HCT116 (cell line): ENCODE measurements at regions not wholly inside any gene's neighbourhood (a gene's known extent, or its start where the extent isn't known, plus 50 kb on each side); places are given as distances from the start of the nearest gene placed in this dataset.

Experiments used
- ATAC-seq: fragments of 200-7000 bp; cut with Tn5 transposase; 2 replicates; pipeline ENCODE4 v1.9.1; 2020; ENCODE audit warnings: mild to moderate bottlenecking, moderate library complexity
- BruUV-seq: library from RNA; stranded (reverse); fragments of 400-500 nt; replicated peaks from 2 replicates; lab custom pipeline; 2021; lab: Mats Ljungman, UMichigan
- CTCF ChIA-PET: fragments of 300-600 bp; sonication (Branson Sonifier 250); formaldehyde crosslinking; loops from one replicate; lab custom pipeline; 2021; ENCODE audit warnings: antibody characterized with exemption; lab: Charles Lee
- POLR2A ChIA-PET: fragments of 300-600, 350-600 bp; sonication (Branson Sonifier 250); formaldehyde crosslinking; loops from one replicate; lab custom pipeline; 2021; ENCODE audit warnings: antibody characterized with exemption; lab: Charles Lee
- RAD21 ChIA-PET, 2 experiments: fragments of 300-600 bp; sonication (Branson Sonifier 250); formaldehyde crosslinking; loops; one replicate each; lab custom pipeline; 2023; ENCODE audit warnings: low total read pairs in 2 of 2; ENCODE audit not compliant: uncharacterized antibody in 2 of 2, unreplicated experiment in 2 of 2, low non-redundant PET in 1 of 2; lab: Charles Lee
- DNase-seq: peaks from one replicate; pipeline ENCODE4 v3.0.0-alpha.2; 2010; ENCODE audit warnings: low read depth, low spot score
- H2AFZ ChIP-seq: fragments of 200-600 bp; shearing (Covaris generic), sonication (generic); 2 replicates; pipeline ENCODE4 v1.6.1; 2017; ENCODE audit warnings: low read depth, mixed run types, mixed read lengths, antibody characterized with exemption, low read length; ENCODE audit not compliant: poor library complexity, severe bottlenecking
- H3K27ac ChIP-seq: 2 replicates; pipeline ENCODE4 v1.5.1; 2012; ENCODE audit warnings: low read depth, low read length
- H3K27me3 ChIP-seq: fragments of 200-600 bp; sonication (generic); 2 replicates; pipeline ENCODE4 v1.6.1; 2016; ENCODE audit warnings: mixed run types, low read length, mixed read lengths; ENCODE audit not compliant: insufficient read depth
- H3K36me3 ChIP-seq, 2 experiments: fragments of 200-500 bp in 1 of 2; fragments of 200-600 bp in 1 of 2; sonication (Bioruptor generic) in 1 of 2; sonication (generic) in 1 of 2; 2 replicates each; pipeline versions ENCODE4 v1.5.1 to v1.6.1; 2014 to 2016; ENCODE audit warnings: low read length in 2 of 2, inconsistent platforms in 1 of 2, mixed read lengths in 1 of 2, mixed run types in 1 of 2; ENCODE audit not compliant: insufficient read depth in 2 of 2, control insufficient read depth in 1 of 2
- H3K4me1 ChIP-seq, 2 experiments: fragments of 200-600 bp in 1 of 2; sonication (generic) in 1 of 2; 2 replicates each; pipeline versions ENCODE4 v1.5.1 to v1.6.1; 2012 to 2017; ENCODE audit warnings: low read length in 2 of 2, inconsistent platforms in 1 of 2, mild to moderate bottlenecking in 1 of 2, mixed read lengths in 1 of 2, mixed run types in 1 of 2, moderate library complexity in 1 of 2; ENCODE audit not compliant: insufficient read depth in 2 of 2, control insufficient read depth in 1 of 2
- H3K4me2 ChIP-seq: fragments of 200-600 bp; sonication (generic); 2 replicates; pipeline ENCODE4 v1.6.1; 2017; ENCODE audit warnings: mixed run types, low read length, mixed read lengths
- H3K4me3 ChIP-seq, 2 experiments: fragments of 200-600 bp in 1 of 2; sonication (generic) in 1 of 2; replicated peaks in 1 of 2; 2 replicates each; pipeline ENCODE4 v1.5.1; 2011 to 2016; ENCODE audit warnings: low read length in 2 of 2, control low read depth in 1 of 2, low read depth in 1 of 2, mild to moderate bottlenecking in 1 of 2, mixed read lengths in 1 of 2, mixed run types in 1 of 2
- H3K79me2 ChIP-seq: fragments of 200-600 bp; sonication (generic); 2 replicates; pipeline ENCODE4 v1.6.1; 2017; ENCODE audit warnings: mild to moderate bottlenecking, mixed run types, low read length, moderate library complexity, mixed read lengths; ENCODE audit not compliant: insufficient read depth
- H3K9ac ChIP-seq: fragments of 200-600 bp; sonication (generic); 2 replicates; pipeline ENCODE4 v1.6.1; 2016; ENCODE audit warnings: low read length, mixed read lengths
- H3K9me2 ChIP-seq: fragments of 200-600 bp; sonication (generic), shearing (Covaris generic); 2 replicates; pipeline ENCODE4 v1.6.1; 2017; ENCODE audit warnings: mixed run types, mild to moderate bottlenecking, moderate library complexity; ENCODE audit not compliant: insufficient read depth
- H3K9me3 ChIP-seq, 2 experiments: fragments of 200-500 bp in 1 of 2; fragments of 200-600 bp in 1 of 2; sonication (Bioruptor generic) in 1 of 2; sonication (generic) in 1 of 2; 2 replicates each; pipeline ENCODE4 v1.6.1; 2014 to 2017; ENCODE audit warnings: low read length in 2 of 2, mixed read lengths in 2 of 2, inconsistent platforms in 1 of 2, low read depth in 1 of 2, mild to moderate bottlenecking in 1 of 2, mixed run types in 1 of 2, moderate library complexity in 1 of 2; ENCODE audit not compliant: control insufficient read depth in 1 of 2, insufficient read depth in 1 of 2
- H4K20me1 ChIP-seq: fragments of 200-600 bp; sonication (generic), shearing (Covaris generic); 2 replicates; pipeline ENCODE4 v1.6.1; 2017; ENCODE audit warnings: mixed run types, mild to moderate bottlenecking, moderate library complexity; ENCODE audit not compliant: insufficient read depth
- CBX3 ChIP-seq: IDR thresholded peaks from 2 replicates; pipeline ENCODE4 v1.6.1; 2012; ENCODE audit warnings: low read depth
- CTCF ChIP-seq, 3 experiments: fragments of 200-600 bp in 1 of 3; sonication (generic) in 1 of 3; IDR thresholded peaks in 2 of 3; conservative IDR thresholded peaks in 1 of 3; 2 replicates each; pipeline ENCODE4 v1.5.1; 2012 to 2017; ENCODE audit warnings: low read depth in 2 of 3, low read length in 2 of 3, antibody characterized with exemption in 1 of 3, borderline replicate concordance in 1 of 3, control low read depth in 1 of 3, mild to moderate bottlenecking in 1 of 3, mixed read lengths in 1 of 3, mixed run types in 1 of 3, moderate library complexity in 1 of 3; ENCODE audit not compliant: insufficient read depth in 1 of 3
- EZH2 ChIP-seq: fragments of 200-600 bp; sonication (generic); IDR thresholded peaks from 2 replicates; pipeline ENCODE4 v1.6.1; 2017; ENCODE audit warnings: antibody characterized with exemption, mixed run types
- JUND ChIP-seq: IDR thresholded peaks from 2 replicates; pipeline ENCODE4 v1.6.1; 2012
- POLR2AphosphoS5 ChIP-seq: IDR thresholded peaks from 2 replicates; pipeline ENCODE4 v1.6.1; 2011; ENCODE audit warnings: mild to moderate bottlenecking, low read depth, low read length, moderate library complexity
- SRF ChIP-seq: IDR thresholded peaks from 2 replicates; pipeline ENCODE4 v1.6.1; 2012; ENCODE audit warnings: low read depth
- ZFX ChIP-seq: fragments of 450-650 bp; IDR thresholded peaks from 2 replicates; pipeline ENCODE4 v1.6.1; 2017
- intact Hi-C: fragments of 100-400 bp; cut with micrococcal nuclease; formaldehyde crosslinking; loops from 2 replicates; pipeline ENCODE4 v1.10.0; 2022
- TF ChIP-seq, protein P1 (sequence below): IDR thresholded peaks from 2 replicates; pipeline ENCODE4 v1.6.1; 2012

GRCh38 chr19:31402529-31403316 is 53.5 kb upstream of the TSHZ3 start:
- Histone ChIP-seq H3K79me2 (no peaks in the 10 kb centered on the region), H3K4me2 (no peak overlapping the region), H2AFZ (no peak overlapping the region), H3K4me1 (no peaks in the 10 kb centered on the region), H3K36me3 (no peaks in the 10 kb centered on the region), H3K9me2 (no peaks in the 10 kb centered on the region), H3K9ac (no peak overlapping the region), H3K27me3 (no peaks in the 10 kb centered on the region), H3K4me3 (no peak overlapping the region), H3K9me3 (peaks cover 3 to 20% of the 10 kb centered on the region in 2 experiments; a peak in 2 of 4 replicates), H3K27ac (no peak overlapping the region), H4K20me1 (no peaks in the 10 kb centered on the region)
- ATAC-seq (no peak), DNase-seq (no peak)
- intact Hi-C loops: no loop called here
- ChIA-PET POLR2A (no interaction called here), CTCF (no interaction called here), RAD21 (no interaction called here)
- no TSS peak for BruUV-seq
- TF ChIP-seq EZH2 (no peak), ZFX (no peak), POLR2AphosphoS5 (no peak), CBX3 (no peak), SRF (no peak), CTCF (IDR thresholded peaks at IDR 0.05 in 2 of 3, conservative IDR thresholded peaks at IDR 0.05 in 1 of 3; ENCODE audit: borderline replicate concordance in 1 of 3, insufficient read depth in 1 of 3, low read depth in 2 of 3, low read length in 2 of 3) (no peak), JUND (no peak)
- TF ChIP-seq, protein P1, sequence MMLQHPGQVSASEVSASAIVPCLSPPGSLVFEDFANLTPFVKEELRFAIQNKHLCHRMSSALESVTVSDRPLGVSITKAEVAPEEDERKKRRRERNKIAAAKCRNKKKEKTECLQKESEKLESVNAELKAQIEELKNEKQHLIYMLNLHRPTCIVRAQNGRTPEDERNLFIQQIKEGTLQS: no peak
